GM19035 (cell line): ENCODE measurements at regions not wholly inside any gene's neighbourhood (a gene's known extent, or its start where the extent isn't known, plus 50 kb on each side); places are given as distances from the start of the nearest gene placed in this dataset.

Experiments used
- ATAC-seq: cut with Tn5 transposase; IDR thresholded peaks from one replicate; pipeline ENCODE4 v1.9.1; 2021; ENCODE audit not compliant: unreplicated experiment

GRCh38 chr1:56357927-56358690 is 221.3 kb downstream of the PLPP3 start:
- no peak for ATAC-seq

DNA sequence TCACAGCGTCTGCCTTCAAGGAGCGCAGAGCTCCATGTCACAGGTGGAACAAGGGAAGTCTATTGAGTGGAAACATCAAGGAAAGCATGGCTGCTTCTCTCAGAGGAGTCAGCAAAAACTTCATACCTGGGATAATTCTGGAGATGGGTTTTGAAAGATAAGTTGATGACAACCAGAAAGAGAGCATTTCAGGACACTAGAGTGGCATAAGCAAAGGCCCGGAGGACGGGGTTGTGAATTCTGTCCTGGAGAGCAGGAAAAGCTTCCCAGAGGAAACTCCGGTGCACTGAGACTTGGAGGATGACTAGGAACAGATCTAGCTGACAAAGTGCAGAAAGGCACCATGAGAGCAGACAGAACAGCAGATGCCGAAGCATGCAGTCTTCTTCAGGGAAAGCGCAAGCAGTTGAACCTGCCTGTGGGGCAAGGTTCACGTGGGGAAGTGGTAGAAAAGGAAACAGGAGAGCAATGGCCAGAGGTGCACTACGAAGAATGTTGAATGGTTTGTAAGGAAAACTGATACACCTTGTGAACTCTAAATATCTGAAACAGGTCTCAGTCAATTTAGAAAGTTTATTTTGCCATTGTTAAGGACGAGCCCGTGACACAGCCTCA is 222.9 kb downstream of the PLPP3 start:
- no peak for ATAC-seq

DNA sequence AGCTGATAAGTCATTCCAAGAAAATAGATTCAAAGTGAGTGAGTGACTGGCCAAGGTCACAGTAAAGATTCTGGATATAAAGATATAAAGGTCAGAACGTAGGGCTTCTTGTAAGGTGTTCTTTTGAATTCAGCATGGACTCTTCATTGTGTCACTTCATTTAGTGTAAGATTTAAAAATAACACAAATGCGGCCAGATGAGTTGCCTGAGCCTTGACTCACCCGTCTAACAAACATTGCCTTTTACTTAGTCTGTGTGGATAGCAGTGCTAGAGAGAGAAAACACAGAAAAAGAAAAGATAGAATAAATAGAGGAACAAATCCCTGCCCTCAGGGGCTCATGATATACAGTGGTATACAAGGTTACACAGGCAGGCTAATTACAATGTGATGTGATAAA is 223.4 kb downstream of the PLPP3 start:
- no peak for ATAC-seq

GRCh38 chr1:56355422-56355821 is 223.9 kb downstream of the PLPP3 start:
- ATAC-seq: no peak

GRCh38 chr1:56345831-56346230 is 233.5 kb downstream of the PLPP3 start:
- ATAC-seq: no peak

- no peak for ATAC-seq
Measured at GRCh38 chr1:56340977-56341376, 238.4 kb downstream of the PLPP3 start.

GRCh38 chr1:56339786-56340465 is 239.4 kb downstream of the PLPP3 start:
- ATAC-seq: no peak

DNA sequence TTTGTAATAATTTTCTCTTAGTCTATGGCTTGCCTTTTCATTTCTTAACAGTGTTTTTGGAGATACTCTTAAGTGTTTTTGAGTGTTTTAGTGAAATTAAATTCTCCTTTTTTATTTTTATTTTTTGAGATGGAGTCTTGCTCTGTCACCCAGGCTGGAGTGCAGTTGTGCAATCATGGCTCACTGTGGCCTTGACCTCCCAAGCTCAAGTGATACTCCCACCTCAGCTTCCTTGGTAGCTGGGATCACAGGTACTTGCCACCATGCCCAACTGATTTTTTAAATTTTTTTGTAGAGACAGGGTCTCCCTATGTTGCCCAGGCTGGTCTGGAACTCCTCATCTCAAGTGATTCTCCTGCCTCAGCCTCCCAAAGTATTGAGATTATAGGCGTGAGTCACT is 240.3 kb downstream of the PLPP3 start:
- ATAC-seq: no peak

DNA sequence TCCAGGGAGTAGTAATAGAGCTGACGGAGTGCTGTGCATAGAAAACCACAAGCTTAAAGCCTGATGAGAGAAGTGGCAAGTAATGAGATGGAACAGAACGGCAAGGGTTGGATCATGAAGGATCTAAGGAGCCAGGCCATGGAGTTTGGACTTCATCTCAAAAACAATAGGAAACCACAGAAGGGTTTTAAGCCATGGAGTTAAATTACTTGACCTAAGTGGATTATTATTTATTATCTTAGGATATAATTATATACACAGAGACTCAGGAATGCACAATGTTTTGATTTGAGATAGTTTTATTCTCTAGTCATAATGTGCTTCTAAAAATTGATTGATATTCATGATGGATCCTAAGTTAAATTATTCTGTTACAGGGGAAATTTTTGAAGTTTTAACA is 242.4 kb downstream of the PLPP3 start:
- no peak for ATAC-seq

GRCh38 chr1:56335394-56335793 is 244.0 kb downstream of the PLPP3 start:
- ATAC-seq: no peak

GRCh38 chr1:56334047-56334446 is 245.3 kb downstream of the PLPP3 start:
- no peak for ATAC-seq

DNA sequence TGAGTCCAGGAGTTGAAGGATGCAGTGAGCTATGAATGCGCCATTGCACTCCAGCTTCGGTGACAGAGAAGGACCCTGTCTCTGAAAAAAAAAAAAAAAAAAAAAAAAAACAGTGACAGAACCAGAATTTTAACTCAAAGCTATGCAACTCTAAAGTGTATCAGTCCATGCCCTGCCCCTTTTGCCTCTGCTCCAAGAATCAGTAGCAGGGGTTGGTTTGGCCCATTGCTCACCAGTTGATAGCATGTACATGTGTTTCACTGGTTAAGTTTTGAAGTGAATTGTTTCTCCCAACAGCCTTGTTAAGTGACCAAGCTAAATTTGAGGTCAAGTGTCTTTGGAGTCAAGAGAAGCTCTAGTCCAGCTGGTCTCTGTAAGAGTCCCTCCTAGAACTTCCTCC is 245.9 kb downstream of the PLPP3 start:
- no peak for ATAC-seq

GRCh38 chr1:56331892-56332567 is 247.3 kb downstream of the PLPP3 start:
- ATAC-seq: no peak

DNA sequence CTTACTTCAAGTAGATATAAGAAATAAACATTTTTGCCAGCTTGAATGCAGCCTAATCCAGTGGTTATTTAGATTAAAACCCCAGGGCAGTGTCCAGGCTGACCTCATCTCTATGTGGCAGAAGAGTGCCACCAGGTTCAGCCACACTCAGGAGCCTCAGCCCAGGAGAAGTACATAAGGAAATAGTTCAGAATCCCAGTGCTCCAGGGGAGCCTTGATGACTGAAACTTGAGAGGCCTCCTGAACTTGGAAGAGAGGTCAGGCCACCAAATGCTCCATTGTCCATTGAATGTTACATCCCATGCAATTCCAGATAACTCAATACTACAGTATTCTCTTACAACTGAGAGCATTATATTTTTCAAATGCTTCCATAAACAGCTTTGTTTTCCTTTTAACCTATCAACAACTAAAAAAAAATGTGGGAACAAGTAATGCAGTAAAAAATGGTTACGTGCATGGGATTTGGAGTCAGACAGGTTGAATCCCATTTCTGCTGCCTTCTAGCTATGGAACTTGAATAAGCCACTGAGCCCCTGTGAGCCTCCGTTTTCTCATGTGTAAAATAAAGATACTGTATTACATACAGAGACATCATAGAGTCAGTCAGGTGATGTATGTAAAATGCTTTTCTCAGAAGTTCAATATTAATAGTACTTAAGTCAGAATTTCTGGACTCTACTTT is 248.0 kb downstream of the PLPP3 start:
- ATAC-seq: no peak

DNA sequence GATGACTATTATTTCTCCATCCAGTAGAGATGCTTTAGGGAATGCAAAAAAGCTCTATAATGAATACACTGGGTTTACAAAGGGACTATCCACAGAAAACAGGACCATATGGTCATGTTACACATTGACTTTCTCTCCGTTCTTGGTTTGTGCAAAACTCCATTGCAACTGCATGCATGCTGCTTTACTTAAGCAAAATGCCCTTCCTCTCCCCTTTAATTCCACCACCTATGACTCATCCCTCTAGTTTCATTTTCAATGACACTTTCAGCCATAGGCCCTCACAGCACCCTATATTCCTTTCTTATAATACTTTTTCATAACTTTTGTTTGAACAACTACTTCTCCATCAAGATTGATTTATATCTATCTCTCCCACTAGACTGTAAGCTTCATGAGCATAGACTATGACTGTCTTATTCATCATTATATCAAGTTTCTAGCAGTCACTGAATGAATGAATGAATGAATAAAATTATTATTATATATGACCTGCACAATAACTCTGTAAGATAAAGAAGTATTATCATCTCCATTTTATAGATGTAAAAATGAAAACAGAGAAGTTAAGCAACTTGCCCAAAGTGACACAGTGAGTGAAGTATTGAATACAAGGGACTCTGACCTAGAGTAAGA is 248.9 kb downstream of the PLPP3 start:
- peak; percentile 72 for ATAC-seq

DNA sequence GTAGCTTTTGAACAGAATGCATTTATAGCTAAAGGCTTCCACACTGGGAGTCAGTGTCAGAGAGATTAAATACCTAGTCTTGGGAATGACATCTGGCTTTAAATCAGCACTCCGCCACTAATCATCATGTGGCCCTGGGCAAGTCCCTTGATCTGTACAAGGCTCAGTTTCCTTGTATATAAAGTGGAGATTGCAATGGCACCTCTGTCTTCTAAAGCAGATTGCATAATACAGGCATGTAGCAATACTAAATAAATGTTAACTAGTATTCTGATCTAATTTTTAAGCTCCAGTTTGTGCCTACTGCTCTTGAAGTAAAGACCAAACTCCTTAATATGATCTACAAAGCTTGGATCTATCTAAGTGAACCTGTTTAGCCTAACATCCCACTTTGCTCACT is 249.4 kb downstream of the PLPP3 start:
- ATAC-seq: no peak

DNA sequence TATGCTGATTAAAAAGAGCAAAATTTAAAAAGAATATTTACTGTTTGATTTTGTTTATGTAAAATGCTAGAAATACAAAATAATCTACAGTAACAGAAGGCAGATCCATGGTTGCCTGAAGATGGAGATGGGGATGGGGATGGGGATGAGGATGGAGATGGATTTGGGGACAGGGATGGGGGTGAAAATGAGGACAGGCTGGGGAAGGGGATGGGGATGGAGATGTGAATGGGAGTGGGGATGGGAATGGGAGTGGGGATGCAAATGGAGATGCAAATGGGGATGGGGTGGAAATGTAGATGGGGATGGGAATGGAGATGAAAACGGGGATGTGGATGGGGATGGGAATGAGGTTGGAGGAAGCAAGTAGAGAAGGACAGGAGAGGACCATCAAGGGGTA is 252.2 kb downstream of the PLPP3 start:
- ATAC-seq: no peak

GRCh38 chr1:56326056-56326455 is 253.3 kb downstream of the PLPP3 start:
- ATAC-seq: no peak

GRCh38 chr1:56324504-56324903 is 254.9 kb downstream of the PLPP3 start:
- ATAC-seq: no peak

DNA sequence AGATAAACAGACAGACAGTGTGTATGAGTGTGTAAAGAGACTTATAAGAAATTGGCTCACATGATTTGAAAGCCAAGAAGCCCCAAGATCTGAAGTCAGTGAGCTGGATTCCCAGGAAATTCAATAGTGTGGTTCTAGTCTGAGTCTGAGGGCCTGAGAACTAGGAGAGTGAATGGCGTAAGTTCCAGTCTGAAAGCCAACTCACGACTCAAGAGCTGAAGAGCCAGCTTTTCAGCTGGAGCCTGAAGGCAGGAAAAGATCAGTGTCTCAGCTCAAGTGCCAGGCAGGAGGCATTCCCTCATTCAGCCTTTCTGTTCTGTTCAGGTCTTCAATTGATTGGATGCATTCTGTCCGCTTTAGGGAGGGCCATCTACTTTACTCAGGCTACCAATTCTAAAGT is 257.2 kb downstream of the PLPP3 start:
- no peak for ATAC-seq

GRCh38 chr1:56321150-56321490 is 258.2 kb downstream of the PLPP3 start:
- ATAC-seq: no peak
